HG02981 (cell line): ENCODE measurements at regions not wholly inside any gene's neighbourhood (a gene's known extent, or its start where the extent isn't known, plus 50 kb on each side); places are given as distances from the start of the nearest gene placed in this dataset.
"Not testable (repeated sequence)": the region's sequence is repeated elsewhere in the genome, so short reads cannot be mapped to it uniquely, and the experiment has no call there.

Source experiments
- ATAC-seq: cut with Tn5 transposase; IDR thresholded peaks from one replicate; pipeline ENCODE4 v1.9.1; 2021; ENCODE audit warnings: mild to moderate bottlenecking, moderate library complexity; ENCODE audit not compliant: unreplicated experiment

DNA sequence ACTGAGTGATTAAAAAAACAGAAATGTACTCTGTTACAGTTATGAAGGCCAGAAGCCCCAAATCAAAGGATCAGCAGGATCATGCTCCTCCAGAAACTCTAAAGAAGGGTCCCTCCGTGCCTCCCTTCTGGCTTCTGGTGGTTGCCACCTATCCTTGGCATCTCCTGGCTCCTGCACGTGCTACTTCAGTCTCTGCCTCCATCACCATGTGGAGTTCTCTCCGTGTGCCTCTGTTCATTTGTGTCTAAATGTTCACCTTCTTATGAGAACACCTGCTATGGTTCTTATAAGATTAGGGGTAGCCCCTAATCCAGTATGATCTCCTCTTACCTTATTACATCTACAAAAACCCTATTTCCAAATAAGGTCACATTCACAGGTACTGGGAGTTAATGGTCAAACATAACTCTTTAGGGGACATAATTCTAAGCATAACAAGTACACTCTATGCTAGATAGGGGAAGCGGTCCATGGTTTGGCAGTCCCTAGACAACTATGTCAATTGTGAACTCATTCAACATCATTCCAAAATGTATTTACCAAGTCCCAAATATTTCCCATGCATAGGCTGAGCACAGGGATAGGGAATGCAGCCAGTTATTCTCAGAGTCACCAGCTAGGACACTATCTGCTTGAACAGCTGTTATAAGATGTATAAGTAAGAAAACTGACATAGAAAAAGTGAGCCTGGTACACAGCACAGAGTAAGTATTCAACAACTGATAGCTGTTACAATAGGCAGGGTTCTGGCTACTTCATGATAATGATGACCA, 295.5 kb upstream of the BOD1L1 start:
- ATAC-seq, result no peak

- not testable (repeated sequence) for ATAC-seq
These were observed 297.4 kb upstream of the BOD1L1 start for GRCh38 chr4:13924900-13925299.

DNA sequence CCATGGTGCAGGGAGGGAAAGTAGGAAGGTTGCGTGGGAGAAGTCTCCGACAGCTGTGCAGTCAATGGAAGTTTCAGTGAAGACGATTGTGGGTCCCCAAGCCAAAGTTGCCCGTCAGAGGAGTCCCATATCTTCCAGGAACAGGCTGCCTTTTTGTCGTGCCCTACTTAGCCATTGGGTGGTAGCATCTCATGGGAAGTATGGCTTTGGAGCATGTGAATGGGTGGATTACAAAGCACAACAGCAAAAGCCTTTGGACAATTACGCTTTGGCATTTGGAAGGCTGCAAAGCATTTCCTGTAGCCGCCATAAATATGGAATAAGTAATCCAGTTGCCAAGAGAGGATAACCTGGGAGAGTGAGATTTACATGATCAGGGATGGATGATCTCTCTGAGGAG, 300.7 kb upstream of the BOD1L1 start:
- no peak for ATAC-seq

GRCh38 chr4:13930155-13930554, 302.6 kb upstream of the BOD1L1 start:
- no peak for ATAC-seq

GRCh38 chr4:13933191-13933590, 305.7 kb upstream of the BOD1L1 start:
- ATAC-seq, result no peak

DNA sequence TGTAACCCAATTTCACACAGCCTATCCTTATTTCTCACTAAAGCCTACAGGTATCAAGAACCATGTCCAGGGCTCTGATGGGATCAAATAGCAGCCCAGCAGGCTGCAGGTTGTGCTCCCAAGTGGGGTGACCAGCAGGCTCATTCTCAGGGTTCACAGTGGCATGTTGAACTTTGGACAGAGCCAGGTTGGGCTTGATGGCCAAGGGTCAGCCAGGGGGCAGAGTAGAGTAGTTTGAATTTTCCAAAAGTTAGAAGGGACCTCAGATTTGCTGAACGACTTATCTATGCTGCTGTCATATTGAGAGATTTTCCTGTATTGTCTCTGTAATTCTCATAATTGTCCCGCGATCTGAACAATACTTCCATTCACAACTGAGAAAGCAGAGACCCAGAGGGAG, 310.8 kb upstream of the BOD1L1 start:
- no peak for ATAC-seq

- no peak for ATAC-seq
These were observed 313.4 kb upstream of the BOD1L1 start for GRCh38 chr4:13940921-13941320.

GRCh38 chr4:13942977-13943376, 315.5 kb upstream of the BOD1L1 start:
- no peak for ATAC-seq

- ATAC-seq, result no peak
These were observed 316.6 kb upstream of the BOD1L1 start for GRCh38 chr4:13944095-13944511.

GRCh38 chr4:13947921-13948320, 320.4 kb upstream of the BOD1L1 start:
- ATAC-seq, result no peak

DNA sequence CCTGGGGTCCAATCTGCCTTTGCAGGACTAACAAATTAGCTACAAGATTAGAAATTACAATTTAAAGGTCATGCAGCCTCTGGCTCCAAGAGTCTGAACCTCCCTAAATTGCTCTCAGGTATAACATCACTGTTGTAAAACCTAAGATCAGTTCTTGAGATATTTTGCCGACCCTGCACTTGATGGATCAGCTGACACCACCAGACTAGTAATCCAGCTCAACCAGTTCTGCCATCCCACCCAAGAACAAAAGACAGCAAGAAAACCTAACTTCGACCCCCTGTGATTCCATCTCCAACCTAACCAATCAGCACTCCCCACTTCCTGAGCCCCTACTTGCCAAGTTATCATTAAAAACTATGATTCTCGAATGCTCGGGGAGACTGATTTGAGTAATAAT, 323.0 kb upstream of the BOD1L1 start:
- no peak for ATAC-seq

DNA sequence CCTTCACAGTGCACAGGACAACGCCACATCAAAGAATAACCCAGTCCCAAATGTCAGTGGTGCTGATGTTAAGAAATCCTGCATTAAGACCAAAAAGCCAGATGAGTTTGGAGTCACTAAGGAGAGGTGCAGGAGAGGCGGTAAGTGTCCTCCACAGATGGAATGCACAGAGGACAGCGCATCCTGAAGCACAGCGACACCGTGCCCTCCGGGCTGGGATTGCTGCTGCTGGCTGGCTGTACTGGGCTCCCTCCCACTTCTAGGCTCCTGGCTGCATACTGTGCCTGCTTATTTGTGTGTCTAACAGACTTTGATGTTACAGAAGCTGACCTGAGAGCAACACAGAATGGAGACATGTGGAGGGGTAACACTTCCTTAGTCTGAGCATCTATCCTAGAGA, 325.6 kb upstream of the BOD1L1 start:
- ATAC-seq, result no peak

- no peak for ATAC-seq
These were observed 328.0 kb upstream of the BOD1L1 start for GRCh38 chr4:13955551-13955950.

DNA sequence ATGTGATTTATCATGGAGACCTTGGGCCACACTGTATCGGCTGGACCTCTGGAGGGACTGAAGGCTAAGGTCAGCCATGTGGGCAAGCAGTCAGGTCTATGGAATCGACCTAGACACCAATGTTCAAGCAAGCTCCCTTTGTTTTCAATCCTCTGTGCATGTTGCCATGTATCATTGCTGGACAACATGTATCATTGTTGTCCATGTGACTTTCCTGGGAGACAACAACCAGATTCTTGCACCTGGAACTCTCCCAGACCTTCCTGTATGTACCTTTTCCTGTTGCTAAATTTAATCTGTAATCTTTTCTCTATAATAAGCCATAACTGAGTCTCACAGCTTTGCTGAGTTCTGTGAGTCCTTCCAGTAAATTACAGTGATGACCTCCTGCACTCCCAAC, 329.4 kb upstream of the BOD1L1 start:
- ATAC-seq, result no peak

- no peak for ATAC-seq
These were observed 330.3 kb upstream of the BOD1L1 start for GRCh38 chr4:13957871-13958270.

DNA sequence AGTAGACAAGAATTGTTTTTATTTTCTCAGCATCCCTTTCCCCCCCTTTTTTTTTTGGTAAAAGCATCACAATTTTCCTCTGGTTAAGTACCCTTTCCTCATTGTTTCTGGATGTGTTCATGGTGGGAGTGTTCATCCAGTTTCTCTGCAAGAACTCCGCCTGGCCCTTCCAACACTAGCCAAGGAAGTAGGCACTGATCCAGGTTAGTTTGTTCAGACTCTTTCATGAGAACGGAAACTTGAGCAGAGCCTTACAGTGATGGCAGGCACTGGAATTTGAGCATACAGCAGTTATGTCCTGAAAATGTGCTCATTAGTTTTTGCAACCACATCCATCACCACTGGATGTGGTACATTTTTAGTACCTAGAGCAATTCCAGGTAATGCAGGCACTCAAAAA, 336.1 kb upstream of the BOD1L1 start:
- no peak for ATAC-seq

DNA sequence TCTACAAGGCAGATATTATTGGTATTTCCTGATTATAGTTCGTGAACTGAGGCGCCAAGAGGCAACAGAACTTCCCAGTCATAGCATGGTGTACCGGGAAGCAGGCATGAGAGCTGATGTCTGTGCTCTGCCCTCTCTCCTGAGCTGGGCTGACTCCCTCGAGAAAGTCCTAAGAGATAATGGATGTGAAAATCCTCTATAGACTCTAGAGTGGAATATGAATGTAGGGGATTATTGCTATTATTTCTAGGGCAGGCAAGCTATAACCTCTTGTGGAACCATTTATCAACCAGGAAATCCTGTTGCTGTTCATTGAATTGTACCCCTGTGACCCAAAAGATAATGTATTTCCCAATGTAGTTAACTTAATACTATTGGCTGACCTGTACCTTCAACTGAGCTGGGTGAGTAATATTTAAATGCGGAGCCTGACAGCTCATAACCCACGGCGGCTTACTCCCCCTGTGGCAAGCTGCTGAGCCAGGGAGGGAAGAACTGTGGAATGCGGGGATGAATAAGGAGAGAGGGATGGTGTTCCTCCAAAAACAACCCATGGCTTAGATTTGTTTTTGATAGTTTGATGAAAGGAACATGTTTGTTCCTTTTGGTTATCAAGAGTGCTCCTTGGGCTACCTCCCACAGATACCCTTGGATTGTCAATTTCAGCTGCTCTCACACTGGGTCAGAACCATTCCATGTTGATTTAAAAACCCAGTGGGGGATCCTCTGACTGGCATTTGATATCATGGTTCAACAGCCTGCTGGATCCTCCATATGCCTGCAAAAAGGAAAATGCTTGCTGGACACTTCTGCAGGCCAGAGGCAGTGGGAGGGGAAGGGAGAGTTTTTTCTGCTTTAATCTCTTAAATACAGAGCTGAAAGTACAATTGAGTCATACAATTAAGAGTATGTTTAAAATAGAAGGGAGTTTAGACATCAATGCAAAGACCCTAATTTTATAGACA, 339.0 kb upstream of the BOD1L1 start:
- ATAC-seq, result no peak

- no peak for ATAC-seq
These were observed 341.2 kb upstream of the BOD1L1 start for GRCh38 chr4:13968723-13969122.

DNA sequence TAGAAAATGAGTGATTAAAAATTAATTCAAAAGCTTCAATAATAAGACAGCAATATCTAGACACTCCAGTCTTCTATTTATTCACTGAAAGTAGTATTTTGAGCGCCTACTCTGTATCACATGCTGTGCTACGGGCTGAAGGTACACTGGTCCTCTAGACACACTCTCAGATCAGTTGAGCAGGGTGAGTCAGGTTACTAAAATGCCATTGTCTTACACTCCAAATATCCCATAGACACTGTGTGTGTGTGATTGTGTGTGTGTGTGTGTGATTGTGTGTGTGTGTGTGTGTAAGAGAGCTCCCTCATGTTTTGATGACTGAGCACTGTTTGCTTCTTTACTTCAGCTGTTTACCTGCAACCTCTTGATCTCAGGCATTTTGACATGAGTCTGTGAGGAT, 342.8 kb upstream of the BOD1L1 start:
- no peak for ATAC-seq

DNA sequence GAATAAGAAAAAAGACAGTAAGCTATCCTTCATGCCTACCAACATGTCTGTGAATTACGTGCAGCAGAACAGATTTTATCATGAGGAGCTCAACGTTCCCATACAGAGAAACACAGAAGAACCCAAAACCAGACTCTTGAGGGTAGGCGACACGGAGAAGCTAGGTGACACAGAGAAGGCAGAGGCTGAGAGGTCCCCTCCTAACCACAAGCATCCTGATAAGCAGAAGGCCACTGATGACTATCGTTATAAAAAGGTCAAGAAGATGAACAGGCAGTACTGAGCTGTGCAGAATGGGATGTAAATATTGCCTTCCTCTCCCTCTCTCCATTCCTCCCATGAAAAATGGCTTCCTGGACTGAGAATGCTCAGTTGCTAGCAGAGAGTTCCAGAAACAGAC, 350.2 kb upstream of the BOD1L1 start:
- no peak for ATAC-seq

GRCh38 chr4:13980317-13981310, 353.1 kb upstream of the BOD1L1 start:
- peak; percentile 88 for ATAC-seq
